Tibial artery (tissue), 4 donors: ENCODE measurements at regions not wholly inside any gene's neighbourhood (a gene's known extent, or its start where the extent isn't known, plus 50 kb on each side); places are given as distances from the start of the nearest gene placed in this dataset.

ENCODE experiments used
- DNase-seq, 2 donors: peaks; one replicate each; pipeline ENCODE4 v3.0.0-alpha.2; 2019
- H3K27ac ChIP-seq, 2 donors: fragments of 200-600 bp; sonication (generic) in 1 of 2; 1 replicate in 1 of 2; 2 replicates in 1 of 2; pipeline ENCODE4 v1.5.1; 2018 to 2019; ENCODE audit warnings: mild to moderate bottlenecking in 1 of 2
- H3K27me3 ChIP-seq, 2 donors: fragments of 200-600 bp; sonication (generic) in 1 of 2; one replicate each; pipeline versions ENCODE4 v1.5.1 to v1.6.0; 2016 to 2019
- H3K36me3 ChIP-seq, 3 donors: fragments of 200-600 bp; sonication (generic) in 2 of 3; one replicate each; pipeline ENCODE4 v1.5.1; 2016 to 2019; ENCODE audit warnings: mild to moderate bottlenecking in 2 of 3
- H3K4me1 ChIP-seq, 4 donors: fragments of 200-600 bp; sonication (generic) in 2 of 4; 1 replicate in 3 of 4; 2 replicates in 1 of 4; pipeline ENCODE4 v1.5.1; 2016 to 2019
- H3K4me3 ChIP-seq, 2 donors: fragments of 200-600 bp; sonication (generic) in 1 of 2; 1 replicate in 1 of 2; 2 replicates in 1 of 2; pipeline ENCODE4 v1.5.1; 2018 to 2019; ENCODE audit warnings: mild to moderate bottlenecking in 2 of 2
- H3K9me3 ChIP-seq, 3 donors: fragments of 200-600 bp; sonication (generic) in 1 of 3; one replicate each; pipeline ENCODE4 v1.5.1; 2016 to 2019
- intact Hi-C: fragments of 100-400 bp; cut with DNase I; formaldehyde crosslinking; loops from one replicate; pipeline ENCODE4 v1.15.0; 2023; ENCODE audit warnings: low total_unique reads
- TF ChIP-seq, protein P1 (sequence below), 2 experiments: fragments of 200-600 bp in 1 of 2; fragments of 450-650 bp in 1 of 2; IDR thresholded peaks; one replicate each; pipeline ENCODE4 v1.5.1; 2017 to 2019; ENCODE audit warnings: antibody characterized with exemption in 2 of 2, mild to moderate bottlenecking in 1 of 2, moderate library complexity in 1 of 2

DNA sequence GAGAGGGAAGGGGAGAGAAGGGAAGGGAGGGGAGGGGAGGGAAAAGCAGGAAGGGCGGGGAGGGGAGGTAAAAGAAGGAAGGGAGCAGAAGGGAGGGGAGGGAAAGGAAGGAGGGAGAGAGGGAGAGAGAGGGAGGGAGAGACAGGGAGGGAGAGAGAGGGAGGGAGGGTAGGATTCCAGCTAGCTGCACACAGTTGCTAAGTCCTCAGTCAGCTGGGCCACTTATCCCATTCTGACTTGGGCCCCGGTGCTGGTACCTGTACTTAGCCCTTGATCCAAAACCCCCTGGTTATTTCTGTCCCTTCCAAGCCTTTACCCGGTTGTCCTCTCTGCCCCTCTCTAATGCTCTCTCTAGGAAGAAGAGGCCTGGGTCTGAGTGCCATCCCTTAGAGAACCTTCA is 211.4 kb downstream of the TTC32 start:
- Histone ChIP-seq H3K4me1 (peaks cover 0 to 25% (median 7%) of the 10 kb centered on the region in 4 donors), H3K9me3 (no peaks in the 10 kb centered on the region), H3K27me3 (no peaks in the 10 kb centered on the region), H3K27ac (no peak overlapping the region), H3K4me3 (no peak overlapping the region), H3K36me3 (no peaks in the 10 kb centered on the region)
- no peak for DNase-seq
- intact Hi-C loops, result no loop called here
- TF ChIP-seq, protein P1, sequence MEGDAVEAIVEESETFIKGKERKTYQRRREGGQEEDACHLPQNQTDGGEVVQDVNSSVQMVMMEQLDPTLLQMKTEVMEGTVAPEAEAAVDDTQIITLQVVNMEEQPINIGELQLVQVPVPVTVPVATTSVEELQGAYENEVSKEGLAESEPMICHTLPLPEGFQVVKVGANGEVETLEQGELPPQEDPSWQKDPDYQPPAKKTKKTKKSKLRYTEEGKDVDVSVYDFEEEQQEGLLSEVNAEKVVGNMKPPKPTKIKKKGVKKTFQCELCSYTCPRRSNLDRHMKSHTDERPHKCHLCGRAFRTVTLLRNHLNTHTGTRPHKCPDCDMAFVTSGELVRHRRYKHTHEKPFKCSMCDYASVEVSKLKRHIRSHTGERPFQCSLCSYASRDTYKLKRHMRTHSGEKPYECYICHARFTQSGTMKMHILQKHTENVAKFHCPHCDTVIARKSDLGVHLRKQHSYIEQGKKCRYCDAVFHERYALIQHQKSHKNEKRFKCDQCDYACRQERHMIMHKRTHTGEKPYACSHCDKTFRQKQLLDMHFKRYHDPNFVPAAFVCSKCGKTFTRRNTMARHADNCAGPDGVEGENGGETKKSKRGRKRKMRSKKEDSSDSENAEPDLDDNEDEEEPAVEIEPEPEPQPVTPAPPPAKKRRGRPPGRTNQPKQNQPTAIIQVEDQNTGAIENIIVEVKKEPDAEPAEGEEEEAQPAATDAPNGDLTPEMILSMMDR (IDR thresholded peaks at IDR 0.05), result no peak

DNA sequence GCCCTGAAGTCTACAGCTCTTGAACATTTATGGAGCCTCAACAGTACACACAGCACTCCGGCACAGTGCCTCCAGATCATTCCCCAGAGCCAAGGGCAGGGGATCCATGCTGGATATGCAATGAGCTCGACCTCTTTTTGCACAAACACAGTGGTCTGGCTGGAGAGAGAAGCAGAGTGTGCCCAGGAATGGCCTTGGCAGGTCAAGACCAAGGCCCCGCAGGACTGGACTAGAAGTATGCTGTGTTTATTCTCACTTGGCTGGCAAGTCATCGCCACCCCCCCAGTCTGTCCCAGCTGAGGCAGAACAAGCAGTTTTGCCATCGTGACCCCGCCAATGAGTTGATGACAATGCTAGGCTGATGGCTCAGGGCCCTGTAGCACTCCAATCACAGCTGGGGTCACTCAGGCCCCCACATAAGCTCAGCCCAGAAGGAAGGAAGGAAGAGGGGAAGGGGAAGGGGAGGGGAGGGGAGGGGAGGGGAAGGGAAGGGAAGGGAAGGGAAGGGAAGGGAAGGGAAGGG is 212.1 kb downstream of the TTC32 start:
- Histone ChIP-seq H3K27me3 (no peaks in the 10 kb centered on the region), H3K4me1 (peaks cover 0 to 25% (median 7%) of the 10 kb centered on the region in 4 donors), H3K4me3 (no peak overlapping the region), H3K36me3 (no peaks in the 10 kb centered on the region), H3K9me3 (no peaks in the 10 kb centered on the region), H3K27ac (no peak overlapping the region)
- intact Hi-C loops, result no loop called here
- DNase-seq, result no peak
- TF ChIP-seq, protein P1 (IDR thresholded peaks at IDR 0.05), result no peak

DNA sequence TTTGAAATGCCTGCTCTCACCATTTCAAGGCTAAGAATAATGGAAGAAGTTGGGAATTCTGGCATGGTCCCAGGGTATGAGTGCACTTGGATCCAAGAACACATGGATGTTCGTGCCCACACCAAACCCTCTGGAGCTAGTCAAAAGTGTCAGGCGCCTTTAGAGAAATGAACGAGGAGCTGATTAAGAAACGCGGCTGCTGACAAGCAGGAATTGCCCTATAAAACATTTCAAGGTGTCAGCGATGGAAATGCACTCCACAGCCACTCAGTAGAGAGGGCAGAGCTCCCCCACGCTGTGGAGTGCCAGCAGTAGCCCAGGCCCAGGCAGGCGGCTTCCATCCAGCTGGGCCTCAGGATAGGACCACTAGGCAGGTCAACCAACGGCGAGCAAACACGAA is 213.7 kb downstream of the TTC32 start:
- Histone ChIP-seq H3K27me3 (no peaks in the 10 kb centered on the region), H3K27ac (peak overlapping the region; percentile 60 to 62), H3K36me3 (no peaks in the 10 kb centered on the region)

DNA sequence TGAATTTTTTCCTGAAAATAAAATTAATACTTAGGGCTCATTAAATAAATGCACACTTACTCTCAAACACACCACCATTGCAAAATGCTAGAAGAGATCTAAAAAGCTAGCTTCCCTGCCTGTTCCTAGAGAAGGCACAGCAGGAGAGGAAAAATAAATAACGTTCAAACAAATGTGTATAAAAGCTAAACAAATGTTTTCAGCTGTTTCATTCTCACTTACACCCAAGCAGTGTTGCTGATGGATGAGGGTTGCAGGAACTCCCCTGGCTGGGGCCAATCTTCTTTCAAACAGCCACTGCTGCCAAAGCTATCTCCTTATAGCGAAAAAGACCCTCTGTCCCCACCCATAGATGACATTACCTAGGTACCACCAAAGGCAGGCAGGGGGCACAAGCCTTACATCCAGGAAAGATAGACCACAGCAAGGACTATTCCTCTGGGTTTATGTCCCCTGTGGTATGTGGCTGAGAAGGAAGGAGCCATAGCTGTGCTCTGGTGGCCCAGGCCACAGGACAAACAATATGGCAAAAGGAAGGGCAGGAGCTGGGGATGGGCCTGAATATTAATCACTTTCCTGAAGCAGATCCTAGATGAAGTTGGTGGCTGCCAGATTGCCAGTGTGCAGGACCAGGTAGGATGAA is 214.6 kb downstream of the TTC32 start:
- peaks cover 0 to 25% (median 7%) of the 10 kb centered on the region in 4 donors for H3K4me1 ChIP-seq
- no peaks in the 10 kb centered on the region for H3K36me3 ChIP-seq
- TF ChIP-seq, protein P1 (IDR thresholded peaks at IDR 0.05), result no peak
- H3K27ac ChIP-seq, result peak overlapping the region; percentile 38 to 60
- no peak for DNase-seq
- no peak overlapping the region for H3K4me3 ChIP-seq
- no peaks in the 10 kb centered on the region for H3K27me3 ChIP-seq
- intact Hi-C loops, result no loop called here
- no peaks in the 10 kb centered on the region for H3K9me3 ChIP-seq

More for the DNA sequence above, 213.7 kb downstream of the TTC32 start:
- Histone ChIP-seq H3K4me1 (peaks cover 0 to 25% (median 7%) of the 10 kb centered on the region in 4 donors), H3K9me3 (no peaks in the 10 kb centered on the region), H3K4me3 (no peak overlapping the region)
- DNase-seq, result no peak
- TF ChIP-seq, protein P1 (IDR thresholded peaks at IDR 0.05), result no peak
- intact Hi-C loops, result no loop called here

DNA sequence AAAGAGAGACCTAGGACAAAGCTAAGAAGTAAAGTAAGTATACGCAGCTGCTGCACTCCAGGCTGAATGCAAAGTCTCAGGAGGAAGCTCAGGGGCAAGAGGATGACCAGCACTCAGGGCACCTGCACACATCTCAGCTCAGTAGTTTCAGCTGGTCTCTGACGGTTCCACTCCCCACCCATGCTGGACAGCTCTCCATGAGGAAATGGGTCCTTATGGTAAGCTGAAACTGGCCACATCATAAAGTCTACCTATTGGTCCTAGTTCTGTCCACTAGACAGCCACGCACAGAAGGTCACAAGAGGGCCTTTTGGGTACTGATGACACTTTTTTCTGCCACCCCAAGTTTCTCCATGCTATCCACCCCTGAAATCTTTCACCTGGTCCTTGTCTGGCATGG is 215.3 kb downstream of the TTC32 start:
- TF ChIP-seq, protein P1 (IDR thresholded peaks at IDR 0.05), result no peak
- H3K4me3 ChIP-seq, result no peak overlapping the region
- H3K9me3 ChIP-seq, result no peaks in the 10 kb centered on the region
- no peaks in the 10 kb centered on the region for H3K27me3 ChIP-seq
- H3K4me1 ChIP-seq, result peaks cover 0 to 25% (median 7%) of the 10 kb centered on the region in 4 donors
- DNase-seq, result no peak
- no peaks in the 10 kb centered on the region for H3K36me3 ChIP-seq
- peak overlapping the region; percentile 38 to 60 for H3K27ac ChIP-seq
- intact Hi-C loops, result no loop called here
